Activated naive CD8-positive, alpha-beta T cell treated with anti-CD3 and anti-CD28 coated beads, Interleukin-2, amount 10 ng/mL, durations not matched to agents 7 days and 5 days (primary cell): ENCODE measurements at regions not wholly inside any gene's neighbourhood (a gene's known extent, or its start where the extent isn't known, plus 50 kb on each side); places are given as distances from the start of the nearest gene placed in this dataset.
"Not testable (repeated sequence)": the region's sequence is repeated elsewhere in the genome, so short reads cannot be mapped to it uniquely, and the experiment has no call there.

Experiments used
- ATAC-seq: fragments of 150-1000 bp; cut with Tn5 transposase; one replicate; pipeline ENCODE4 v1.10.0; 2021; ENCODE audit warnings: low read depth, moderate library complexity
- POLR2A ChIA-PET: fragments of 350-600 bp; sonication (Branson Sonifier 250); formaldehyde crosslinking; loops from one replicate; lab custom pipeline; 2021; ENCODE audit warnings: antibody characterized with exemption; lab: Charles Lee
- DNase-seq: peaks from one replicate; pipeline ENCODE4 v3.0.0; 2021
- H3K27ac Mint-ChIP-seq: one replicate; pipeline ENCODE4 v1.8.0; 2022; ENCODE audit warnings: mild to moderate bottlenecking, mixed read lengths
- H3K27me3 Mint-ChIP-seq: one replicate; pipeline ENCODE4 v1.8.0; 2022; ENCODE audit warnings: mild to moderate bottlenecking, moderate library complexity, mixed read lengths
- H3K36me3 Mint-ChIP-seq: one replicate; pipeline ENCODE4 v1.8.0; 2021; ENCODE audit warnings: mild to moderate bottlenecking, mixed read lengths
- H3K4me1 Mint-ChIP-seq: one replicate; pipeline ENCODE4 v1.8.0; 2021; ENCODE audit warnings: mixed read lengths
- H3K4me3 Mint-ChIP-seq: one replicate; pipeline ENCODE4 v1.8.0; 2022; ENCODE audit warnings: mild to moderate bottlenecking, moderate library complexity, mixed read lengths
- H3K9me3 Mint-ChIP-seq: one replicate; pipeline ENCODE4 v1.8.0; 2021; ENCODE audit warnings: mixed read lengths

GRCh38 chr14:106309423-106309822 is 783.0 kb downstream of the TMEM121 start:
- Mint-ChIP-seq H3K4me3 (no peak overlapping the region), H3K9me3 (peaks cover 2% of the 10 kb centered on the region), H3K36me3 (no peaks in the 10 kb centered on the region), H3K27me3 (peaks cover 36% of the 10 kb centered on the region), H3K4me1 (no peaks in the 10 kb centered on the region), H3K27ac (peak overlapping the region; percentile 34)
- POLR2A ChIA-PET, result no interaction called here
- ATAC-seq (no peak), DNase-seq (no peak)

DNA sequence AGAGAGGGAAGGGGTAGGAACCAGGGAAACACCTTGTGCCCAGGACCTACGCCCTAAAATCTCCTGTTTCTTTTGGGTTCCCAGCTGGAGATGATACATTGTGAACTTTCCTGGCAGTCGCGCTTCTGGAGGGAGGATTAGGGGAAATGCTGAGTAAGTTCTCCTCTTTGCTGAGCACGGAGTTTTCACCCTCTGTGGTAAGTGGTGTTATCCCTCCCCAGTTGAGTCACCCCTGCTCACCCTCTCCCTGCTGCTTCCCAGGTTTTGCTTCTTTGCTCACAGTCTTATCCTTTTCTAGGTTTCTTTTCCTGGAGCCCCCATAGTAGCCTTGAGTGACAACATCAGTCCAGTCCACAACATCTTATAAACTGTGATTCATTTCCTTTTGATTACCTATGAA is 789.1 kb downstream of the TMEM121 start:
- no peak for ATAC-seq
- H3K27ac Mint-ChIP-seq, result no peak overlapping the region
- no peak for DNase-seq
- H3K4me1 Mint-ChIP-seq, result no peaks in the 10 kb centered on the region
- H3K4me3 Mint-ChIP-seq, result no peak overlapping the region
- POLR2A ChIA-PET, result no interaction called here
- peaks cover 26% of the 10 kb centered on the region for H3K27me3 Mint-ChIP-seq
- no peaks in the 10 kb centered on the region for H3K36me3 Mint-ChIP-seq
- H3K9me3 Mint-ChIP-seq, result no peaks in the 10 kb centered on the region

DNA sequence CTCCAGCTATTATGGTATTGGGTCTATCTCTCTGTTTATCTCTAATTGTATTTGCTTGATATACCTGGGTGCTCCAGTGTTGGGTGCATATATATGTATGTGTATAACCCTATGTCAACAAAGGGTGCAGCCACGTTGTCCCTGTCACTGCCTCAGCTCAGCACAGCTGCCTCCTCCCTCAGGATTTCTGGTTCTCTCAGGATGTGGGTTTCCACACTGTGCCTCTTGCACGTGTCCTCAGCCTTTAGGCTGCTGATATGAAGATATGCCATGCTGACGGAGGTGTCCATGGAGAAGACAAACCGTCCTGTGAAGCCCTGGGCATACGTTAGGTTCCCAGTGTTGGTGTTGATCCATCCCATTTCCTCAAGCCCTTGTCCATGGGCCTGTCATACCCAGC is 791.2 kb downstream of the TMEM121 start:
- no peaks in the 10 kb centered on the region for H3K9me3 Mint-ChIP-seq
- H3K27me3 Mint-ChIP-seq, result peaks cover 29% of the 10 kb centered on the region
- POLR2A ChIA-PET, result no interaction called here
- H3K4me1 Mint-ChIP-seq, result no peaks in the 10 kb centered on the region
- DNase-seq (no peak), ATAC-seq (no peak)
- H3K4me3 Mint-ChIP-seq, result no peak overlapping the region
- no peak overlapping the region for H3K27ac Mint-ChIP-seq
- H3K36me3 Mint-ChIP-seq, result no peaks in the 10 kb centered on the region

DNA sequence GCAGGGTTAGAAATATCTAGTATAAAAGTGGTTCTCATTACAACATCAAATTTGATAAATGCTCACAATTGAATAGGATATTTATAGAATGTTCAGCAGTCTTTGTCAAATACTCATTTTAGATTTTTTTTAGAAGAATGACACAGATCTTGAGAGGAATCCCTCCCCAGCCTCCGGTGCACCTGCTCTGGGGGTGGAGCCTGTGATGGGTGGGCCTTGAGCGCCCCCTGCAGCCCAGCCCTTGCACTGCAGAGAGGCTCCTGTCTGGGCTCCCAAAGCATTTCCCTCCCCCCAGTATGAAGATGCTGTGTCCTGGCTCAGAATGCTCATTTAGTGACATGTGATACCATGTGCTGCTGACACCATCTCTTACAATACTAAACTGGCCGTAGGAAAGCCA is 792.3 kb downstream of the TMEM121 start:
- H3K4me1 Mint-ChIP-seq, result no peaks in the 10 kb centered on the region
- no peak overlapping the region for H3K4me3 Mint-ChIP-seq
- ATAC-seq, result no peak
- H3K27ac Mint-ChIP-seq, result no peak overlapping the region
- DNase-seq, result peak; percentile 73
- POLR2A ChIA-PET, result no interaction called here
- H3K27me3 Mint-ChIP-seq, result peaks cover 39% of the 10 kb centered on the region
- H3K36me3 Mint-ChIP-seq, result no peaks in the 10 kb centered on the region
- no peaks in the 10 kb centered on the region for H3K9me3 Mint-ChIP-seq

GRCh38 chr14:106323970-106324369 is 797.6 kb downstream of the TMEM121 start:
- H3K9me3 Mint-ChIP-seq, POLR2A ChIA-PET, H3K27ac Mint-ChIP-seq, DNase-seq, H3K4me1 Mint-ChIP-seq, H3K4me3 Mint-ChIP-seq, ATAC-seq, H3K36me3 Mint-ChIP-seq: not testable (repeated sequence)
- H3K27me3 Mint-ChIP-seq, result peaks cover 30% of the 10 kb centered on the region

GRCh38 chr14:106327234-106327633 is 800.9 kb downstream of the TMEM121 start:
- POLR2A ChIA-PET, result no interaction called here
- H3K27me3 Mint-ChIP-seq, result peaks cover 38% of the 10 kb centered on the region
- no peak for DNase-seq
- H3K9me3 Mint-ChIP-seq, result no peaks in the 10 kb centered on the region
- ATAC-seq, result no peak
- no peak overlapping the region for H3K27ac Mint-ChIP-seq
- H3K36me3 Mint-ChIP-seq, result no peaks in the 10 kb centered on the region
- no peak overlapping the region for H3K4me3 Mint-ChIP-seq
- no peaks in the 10 kb centered on the region for H3K4me1 Mint-ChIP-seq

DNA sequence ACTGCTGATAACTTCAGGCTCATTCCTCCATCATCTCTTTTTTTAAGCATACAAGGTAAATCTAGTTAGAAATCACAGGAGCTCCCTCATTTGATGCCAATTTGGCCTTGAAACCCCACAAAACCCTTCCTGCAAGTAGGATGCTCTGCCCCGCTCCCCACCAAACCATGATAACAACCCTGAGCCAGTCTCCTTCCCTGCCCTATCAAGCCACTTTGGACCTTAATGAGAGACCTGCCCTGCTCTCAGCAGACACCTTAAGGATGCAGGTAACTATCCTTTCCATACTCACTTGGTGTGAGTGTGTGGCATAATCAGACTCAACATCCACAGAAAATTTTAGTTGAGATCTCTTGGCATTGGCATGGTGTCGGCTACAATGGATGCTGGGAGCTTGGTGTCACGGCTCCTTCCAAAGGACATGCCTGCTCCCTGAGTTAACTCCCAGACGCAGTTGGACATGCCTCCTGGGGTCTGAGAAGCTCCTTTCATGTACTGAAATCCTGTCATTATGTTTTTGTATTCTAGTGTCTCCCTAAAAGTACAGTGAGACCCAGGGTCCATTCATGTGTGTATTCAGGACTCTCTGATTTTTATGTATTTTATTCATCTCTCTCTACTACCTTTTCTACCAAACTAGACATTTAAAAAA is 801.4 kb downstream of the TMEM121 start:
- H3K4me1 Mint-ChIP-seq, DNase-seq, H3K9me3 Mint-ChIP-seq, H3K4me3 Mint-ChIP-seq, ATAC-seq, H3K27ac Mint-ChIP-seq, POLR2A ChIA-PET, H3K36me3 Mint-ChIP-seq: not testable (repeated sequence)
- H3K27me3 Mint-ChIP-seq, result peaks cover 34% of the 10 kb centered on the region

GRCh38 chr14:106329243-106329642 is 802.9 kb downstream of the TMEM121 start:
- H3K4me3 Mint-ChIP-seq, POLR2A ChIA-PET, H3K27ac Mint-ChIP-seq, DNase-seq, ATAC-seq, H3K36me3 Mint-ChIP-seq, H3K9me3 Mint-ChIP-seq, H3K4me1 Mint-ChIP-seq: not testable (repeated sequence)
- H3K27me3 Mint-ChIP-seq, result peaks cover 26% of the 10 kb centered on the region

DNA sequence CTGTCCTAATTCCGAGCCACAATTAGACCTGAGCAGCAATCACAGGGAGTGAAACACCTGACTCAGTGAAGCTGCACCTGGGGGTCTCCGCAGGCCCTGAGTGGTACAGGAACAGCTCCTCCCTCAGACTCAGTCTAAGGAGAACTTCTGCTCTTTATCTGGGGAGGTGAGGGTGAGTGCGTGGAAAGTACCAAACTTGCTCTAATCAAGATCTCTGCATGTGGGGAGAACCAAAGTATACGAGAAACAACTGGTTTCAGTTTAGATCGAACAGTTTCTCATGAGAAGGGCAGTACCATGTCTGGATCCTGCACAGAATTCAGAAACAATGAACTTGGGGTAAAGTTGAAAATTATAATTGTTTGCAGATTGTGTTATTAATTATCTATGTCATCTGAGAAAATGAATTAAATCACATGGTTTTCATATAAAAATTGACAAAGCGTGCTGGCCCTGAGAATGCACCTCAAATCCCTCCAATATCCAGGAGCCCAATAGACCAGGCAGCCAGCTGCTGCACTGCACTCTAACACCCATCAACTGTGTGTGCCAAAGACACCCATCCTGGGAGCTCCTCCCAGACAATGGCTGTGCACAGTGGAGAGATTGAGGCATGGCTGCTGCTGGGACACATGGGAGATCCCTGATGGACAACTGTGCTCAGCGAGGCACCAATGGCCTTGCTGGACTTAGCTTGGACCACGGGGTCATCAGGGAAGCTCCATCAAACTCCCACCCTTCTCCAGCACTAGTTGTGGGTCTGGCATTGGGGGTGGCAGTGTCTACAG is 803.8 kb downstream of the TMEM121 start:
- H3K9me3 Mint-ChIP-seq, POLR2A ChIA-PET, H3K27ac Mint-ChIP-seq, H3K4me3 Mint-ChIP-seq, H3K36me3 Mint-ChIP-seq, DNase-seq, ATAC-seq, H3K4me1 Mint-ChIP-seq: not testable (repeated sequence)
- H3K27me3 Mint-ChIP-seq, result peaks cover 26% of the 10 kb centered on the region

- H3K9me3 Mint-ChIP-seq, H3K27me3 Mint-ChIP-seq, H3K36me3 Mint-ChIP-seq, POLR2A ChIA-PET, H3K4me1 Mint-ChIP-seq, H3K27ac Mint-ChIP-seq, H3K4me3 Mint-ChIP-seq: not testable (repeated sequence)
- DNase-seq, result peak; percentile 75
- ATAC-seq, result peak; percentile 30
Measured at GRCh38 chr14:106334428-106335109, 808.2 kb downstream of the TMEM121 start.

DNA sequence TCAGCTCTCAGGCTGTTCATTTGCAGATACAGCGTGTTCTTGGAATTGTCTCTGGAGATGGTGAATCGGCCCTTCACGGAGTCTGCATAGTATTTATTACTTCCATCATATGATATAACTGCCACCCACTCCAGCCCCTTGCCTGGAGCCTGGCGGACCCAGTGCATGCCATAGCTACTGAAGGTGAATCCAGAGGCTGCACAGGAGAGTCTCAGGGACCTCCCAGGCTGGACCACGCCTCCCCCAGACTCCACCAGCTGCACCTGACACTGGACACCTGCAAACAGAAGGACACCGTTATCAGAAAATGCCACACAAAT is 808.7 kb downstream of the TMEM121 start:
- POLR2A ChIA-PET, H3K27me3 Mint-ChIP-seq, H3K36me3 Mint-ChIP-seq, H3K4me1 Mint-ChIP-seq, H3K9me3 Mint-ChIP-seq, DNase-seq, ATAC-seq, H3K27ac Mint-ChIP-seq, H3K4me3 Mint-ChIP-seq: not testable (repeated sequence)

- H3K36me3 Mint-ChIP-seq, ATAC-seq, POLR2A ChIA-PET: not testable (repeated sequence)
Measured at GRCh38 chr14:106338775-106339174, 812.4 kb downstream of the TMEM121 start.

DNA sequence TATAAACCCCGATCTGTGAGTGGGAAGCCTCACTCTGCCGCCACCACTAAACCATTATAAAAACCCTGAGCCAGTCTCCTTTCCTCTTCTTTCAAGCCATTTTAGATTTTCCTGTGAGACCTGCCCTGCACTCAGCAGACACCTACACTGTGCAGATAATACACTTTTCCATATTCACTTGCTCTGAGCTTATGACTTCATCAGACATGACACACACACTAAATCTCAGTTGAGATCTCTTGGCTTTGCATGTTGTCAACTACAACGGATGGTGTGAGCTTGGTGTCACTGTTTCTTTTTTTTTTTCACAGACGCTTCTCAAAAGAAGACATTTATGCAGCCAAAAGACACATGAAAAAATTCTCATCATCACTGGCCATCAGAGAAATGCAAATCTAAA is 814.3 kb downstream of the TMEM121 start:
- H3K4me3 Mint-ChIP-seq, H3K9me3 Mint-ChIP-seq, H3K27ac Mint-ChIP-seq, H3K36me3 Mint-ChIP-seq, ATAC-seq, H3K4me1 Mint-ChIP-seq, POLR2A ChIA-PET, DNase-seq: not testable (repeated sequence)
- H3K27me3 Mint-ChIP-seq, result peaks cover 10% of the 10 kb centered on the region

More at GRCh38 chr14:106338775-106339174, 812.4 kb downstream of the TMEM121 start:
- H3K4me1 Mint-ChIP-seq, H3K27me3 Mint-ChIP-seq, H3K27ac Mint-ChIP-seq, H3K9me3 Mint-ChIP-seq, H3K4me3 Mint-ChIP-seq, DNase-seq: not testable (repeated sequence)

DNA sequence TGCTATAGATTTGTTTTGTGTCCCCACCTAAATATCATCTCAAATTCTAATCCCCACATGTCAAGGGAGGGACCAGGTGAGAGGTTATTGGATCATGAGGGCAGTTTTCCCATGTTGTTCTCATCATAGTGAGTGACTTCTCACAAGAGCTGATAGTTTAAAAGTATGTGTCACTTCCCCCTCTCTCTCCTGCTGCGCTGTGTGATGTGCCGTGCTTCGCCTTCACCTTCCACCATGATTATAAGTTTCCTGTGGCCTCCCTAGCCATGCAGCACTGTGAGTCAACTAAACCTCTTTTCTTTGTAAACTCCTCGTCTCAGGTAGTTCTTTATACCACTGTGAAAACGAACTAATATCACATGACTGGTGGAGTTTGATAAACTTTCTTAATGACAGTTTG is 814.8 kb downstream of the TMEM121 start:
- H3K27ac Mint-ChIP-seq, POLR2A ChIA-PET, H3K4me3 Mint-ChIP-seq, H3K9me3 Mint-ChIP-seq, DNase-seq, H3K4me1 Mint-ChIP-seq, H3K36me3 Mint-ChIP-seq, ATAC-seq: not testable (repeated sequence)
- peaks cover 15% of the 10 kb centered on the region for H3K27me3 Mint-ChIP-seq
